Activated CD4-positive, alpha-beta T cell treated with anti-CD3 and anti-CD28 coated beads, Interleukin-2, amount 50 U/mL, for 4 hours (primary cell): ENCODE measurements at regions not wholly inside any gene's neighbourhood (a gene's known extent, or its start where the extent isn't known, plus 50 kb on each side); places are given as distances from the start of the nearest gene placed in this dataset.
"Not testable (repeated sequence)": the region's sequence is repeated elsewhere in the genome, so short reads cannot be mapped to it uniquely, and the experiment has no call there.

Experiments used
- DNase-seq, 2 experiments: peaks; one replicate each; pipeline ENCODE4 v3.0.0-alpha.2; 2020

DNA sequence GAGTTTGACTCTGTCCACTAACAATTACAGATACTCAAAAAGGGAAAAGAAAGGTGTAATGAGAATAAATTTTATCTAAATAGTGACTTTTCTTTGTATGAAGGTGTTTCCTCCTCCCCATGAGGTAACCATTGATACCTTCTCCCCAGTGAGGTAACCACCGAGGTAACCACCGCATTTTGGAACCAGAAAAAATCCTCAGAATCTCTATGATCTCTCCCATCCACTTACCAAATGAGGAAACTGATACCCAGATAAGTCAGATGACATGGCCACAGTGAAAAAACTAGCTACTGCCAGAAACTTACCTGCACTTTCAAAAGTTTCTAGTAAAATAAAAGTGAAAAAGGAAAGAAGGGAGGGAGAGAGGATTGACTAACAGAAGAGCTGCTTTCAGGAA, 124.0 kb upstream of the FNDC3A start:
- no peak for DNase-seq

DNA sequence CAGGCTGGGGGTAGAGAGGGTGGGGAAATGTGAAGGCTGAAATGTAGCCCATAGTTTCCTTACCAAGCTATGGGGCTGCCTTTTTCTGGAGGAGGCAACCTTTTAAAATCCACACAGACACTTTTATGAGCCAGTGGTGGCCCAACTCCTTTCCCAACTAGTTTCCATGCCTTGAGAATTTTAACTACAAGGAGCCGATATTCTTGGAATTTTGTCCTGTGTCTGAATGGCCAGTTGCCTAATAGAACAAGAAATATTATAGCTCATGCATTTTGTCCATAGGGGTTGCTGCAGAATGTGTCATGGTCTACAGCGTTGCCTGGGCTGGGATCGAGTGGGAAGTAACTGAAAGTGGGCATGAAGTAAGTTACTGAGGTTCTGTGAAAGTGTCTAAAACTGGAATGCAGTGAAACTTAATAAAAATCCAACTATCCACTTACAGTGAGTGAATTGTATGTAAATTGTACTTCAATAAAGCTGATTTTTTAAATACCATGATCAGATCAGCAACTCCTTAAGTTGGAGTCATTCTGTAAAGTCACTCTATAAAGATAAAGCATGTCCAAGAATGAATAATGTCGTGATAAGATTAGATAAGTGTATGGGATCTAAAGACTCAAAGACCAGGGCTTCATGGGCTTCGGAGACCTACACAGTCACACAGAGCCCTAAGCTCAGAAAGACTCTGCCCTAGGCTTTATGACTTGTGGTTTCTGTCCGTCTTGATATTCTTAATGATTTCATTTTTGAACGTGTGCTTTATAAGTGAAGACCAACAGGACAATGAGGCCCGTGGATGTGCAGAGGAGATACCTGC, 122.6 kb upstream of the FNDC3A start:
- no peak for DNase-seq

DNA sequence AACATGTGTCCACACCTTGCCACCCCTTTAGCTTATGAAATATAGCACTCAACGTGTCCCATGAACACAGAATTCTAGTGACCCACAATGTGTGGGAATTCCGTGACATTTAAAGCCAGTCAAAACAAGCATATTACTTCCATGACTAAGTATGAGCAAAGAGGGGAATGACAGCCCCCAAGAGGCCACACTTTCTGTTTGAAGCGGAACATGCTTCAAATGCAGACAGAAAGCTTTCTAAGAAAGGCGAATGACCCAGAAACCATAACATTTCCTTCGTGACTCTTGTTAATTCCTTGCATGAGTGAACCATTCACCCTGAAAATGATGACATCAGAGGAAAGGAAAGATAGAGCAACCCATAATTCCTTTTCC, 122.0 kb upstream of the FNDC3A start:
- no peak for DNase-seq

DNA sequence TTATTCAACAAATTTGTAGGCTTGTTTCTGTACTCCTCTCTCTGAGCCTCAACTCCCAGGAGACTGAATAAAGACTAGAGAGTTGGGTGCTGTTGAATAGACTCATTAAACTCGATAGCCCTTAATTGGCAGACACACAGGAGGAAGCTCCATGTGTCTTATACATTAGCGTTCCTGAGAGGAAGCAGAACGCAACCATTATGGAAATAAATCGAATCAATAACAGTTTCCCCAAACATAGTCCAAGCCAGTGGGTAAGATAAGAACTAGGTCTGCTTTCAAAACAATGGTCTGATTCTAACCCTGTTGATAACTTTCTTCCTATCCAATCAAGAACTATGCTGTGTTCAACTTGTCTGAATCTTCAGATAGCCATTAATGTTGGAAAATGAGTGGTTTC, 118.1 kb upstream of the FNDC3A start:
- DNase-seq, result no peak

DNA sequence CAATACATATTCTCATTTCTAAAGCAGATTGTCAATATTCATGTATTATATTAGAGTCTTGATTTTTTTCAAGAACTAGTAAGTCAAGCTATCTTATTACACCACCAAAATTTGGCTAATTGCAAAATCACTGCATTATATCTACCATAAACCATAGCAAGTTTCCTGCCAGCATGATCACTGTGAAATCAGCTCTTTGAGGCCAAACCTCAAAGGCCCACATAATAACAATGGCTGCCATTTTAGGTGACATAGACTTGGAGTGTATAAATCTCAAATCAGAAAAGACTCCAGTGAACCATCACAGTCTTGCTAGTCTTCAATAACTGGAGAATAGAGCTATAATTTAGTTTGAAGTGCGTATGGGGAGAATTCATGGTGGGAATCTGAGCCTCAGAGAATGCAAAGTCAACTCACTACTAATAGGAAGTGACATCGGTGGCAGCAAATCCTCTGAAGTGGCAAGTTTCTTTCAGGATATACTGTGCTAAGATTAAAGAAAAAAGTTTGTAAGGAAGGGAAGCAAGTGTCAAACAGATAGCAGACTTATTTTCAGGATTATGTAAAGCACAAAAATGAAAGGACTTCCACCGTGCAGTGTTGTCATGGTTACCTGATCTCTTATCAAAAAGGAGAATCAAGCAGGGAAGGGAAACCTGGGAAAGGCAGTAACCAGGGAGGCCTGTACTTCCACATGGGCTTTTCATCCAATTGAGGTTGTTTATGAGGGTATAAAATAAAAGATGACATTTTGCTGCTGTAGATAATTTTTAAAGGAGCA, 117.4 kb upstream of the FNDC3A start:
- no peak for DNase-seq

DNA sequence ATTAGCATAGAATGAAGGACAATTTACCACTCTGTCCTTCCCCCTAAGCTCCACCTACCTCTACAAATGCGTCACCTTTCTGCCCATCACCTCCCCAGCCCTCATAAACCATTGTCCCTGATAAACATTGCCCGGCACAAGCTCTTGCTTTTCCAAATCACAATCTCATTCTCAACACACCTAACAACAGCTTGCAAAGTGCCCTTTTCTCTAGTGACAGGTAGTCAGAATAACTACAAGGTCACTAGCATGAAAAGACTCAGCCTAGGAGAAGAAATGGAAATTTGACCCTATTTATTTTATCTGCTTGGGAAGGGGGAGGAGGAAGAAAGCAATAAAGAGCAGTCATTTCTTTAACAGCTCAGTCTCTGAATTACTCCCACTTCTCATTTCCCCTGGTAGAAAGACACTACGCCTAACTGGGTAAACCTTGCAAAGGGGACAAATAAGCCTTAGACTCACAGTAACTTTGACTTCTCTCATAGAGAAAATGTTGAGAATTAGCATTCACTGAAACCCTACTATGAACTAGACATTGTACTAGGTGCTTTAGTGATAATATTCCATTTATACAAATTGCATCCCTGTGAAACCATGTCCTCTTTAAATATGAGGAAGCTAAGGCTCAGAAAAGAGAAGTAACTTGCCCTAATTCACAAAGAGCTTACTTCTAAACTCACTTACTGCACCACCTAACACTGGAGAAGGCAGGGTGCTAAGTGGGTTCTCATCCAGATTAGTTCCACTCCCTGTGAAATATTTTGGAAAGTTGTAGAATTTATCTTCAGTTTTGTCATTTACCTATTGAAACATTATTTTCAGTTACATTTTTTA, 116.2 kb upstream of the FNDC3A start:
- no peak for DNase-seq

DNA sequence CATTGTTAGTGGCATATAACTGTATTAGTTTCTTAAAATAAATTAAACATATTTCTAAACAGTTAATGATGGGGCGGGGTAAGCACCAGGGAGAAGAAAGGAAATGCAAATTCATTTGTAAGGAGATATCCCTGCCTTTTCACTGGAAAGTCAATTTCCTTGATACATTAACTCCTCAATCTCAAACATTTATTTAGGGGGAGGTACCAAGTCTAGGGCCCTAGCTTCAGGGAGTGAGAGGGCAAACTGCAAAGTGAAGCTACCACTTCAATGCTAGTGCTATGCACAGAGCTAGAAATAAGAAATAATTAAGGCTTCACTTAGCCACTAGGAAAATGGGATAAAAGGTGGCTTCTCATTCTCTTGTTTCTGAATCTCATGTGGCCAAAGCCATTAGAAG, 115.3 kb upstream of the FNDC3A start:
- no peak for DNase-seq

DNA sequence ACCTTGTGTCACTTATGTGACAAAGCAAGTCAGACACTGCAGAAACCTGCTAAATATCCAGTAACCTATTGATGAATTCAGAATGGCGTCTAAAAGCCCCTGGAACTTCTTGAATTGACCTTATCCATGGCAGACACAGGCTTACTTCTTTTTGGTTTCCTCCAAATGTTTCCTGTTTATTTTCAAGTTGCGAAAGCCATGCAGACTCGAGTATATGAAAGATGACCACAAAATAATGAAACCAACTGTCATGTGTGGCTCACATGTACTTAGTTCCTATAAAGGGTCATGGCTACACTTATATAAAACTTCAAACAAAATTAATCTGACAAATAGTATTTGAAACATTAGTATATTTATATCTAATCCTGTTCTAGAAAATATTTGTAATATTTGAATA, 113.1 kb upstream of the FNDC3A start:
- DNase-seq, result no peak

DNA sequence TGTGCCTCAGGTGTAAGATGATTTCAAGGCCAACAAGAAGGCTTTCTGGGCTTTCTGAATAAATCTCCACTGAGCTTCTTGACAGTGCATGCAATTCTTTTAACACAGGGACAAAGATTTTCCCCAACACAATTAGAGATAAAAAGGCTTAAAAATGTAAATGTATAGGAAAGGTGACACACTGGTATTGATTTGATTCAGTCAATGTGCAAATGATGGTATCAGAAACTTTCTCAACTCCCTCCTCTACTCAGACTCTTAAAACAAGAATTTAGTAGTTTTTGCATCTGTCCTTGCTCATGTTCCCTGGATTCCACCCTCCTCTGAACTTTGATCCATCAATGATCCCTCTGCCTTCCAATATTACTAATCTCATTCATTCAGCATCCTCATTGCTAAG, 111.6 kb upstream of the FNDC3A start:
- DNase-seq, result no peak

DNA sequence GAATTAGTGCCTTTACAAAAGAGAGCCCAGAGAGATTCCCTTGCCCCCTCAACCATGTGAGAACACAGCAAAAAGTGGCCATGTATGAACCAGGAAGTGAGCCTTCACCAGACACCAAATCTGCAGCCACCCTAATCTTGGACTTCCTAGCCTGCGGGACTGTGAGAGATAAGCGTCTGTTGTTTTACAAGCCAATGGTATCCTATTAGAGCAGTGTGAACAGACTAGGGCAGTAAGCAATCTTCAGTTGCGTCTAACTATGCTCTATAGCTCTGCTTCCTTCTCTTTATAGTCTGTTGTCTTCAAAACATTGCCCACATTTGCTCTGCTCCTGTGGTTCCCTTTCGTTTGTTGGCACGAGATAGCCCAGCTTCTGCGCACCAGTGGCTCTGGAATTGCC, 109.5 kb upstream of the FNDC3A start:
- DNase-seq, result no peak

DNA sequence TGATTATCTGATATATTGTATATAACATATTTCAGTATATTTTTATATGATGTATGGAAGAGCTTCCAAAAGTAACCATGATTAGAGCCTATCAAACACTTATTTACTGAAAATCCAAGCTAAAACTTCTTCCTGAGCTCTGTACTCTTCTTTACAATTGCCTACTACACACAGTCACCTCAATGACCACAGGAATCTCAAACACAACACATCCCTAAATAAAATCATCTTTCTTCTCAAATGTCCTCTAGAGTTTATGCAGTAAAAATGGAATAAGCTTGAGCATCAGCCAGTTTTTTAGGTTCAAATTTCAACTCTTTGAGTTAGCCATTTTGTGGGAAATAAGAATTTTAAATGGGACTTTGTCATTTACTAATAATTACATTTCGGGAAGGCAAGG, 102.6 kb upstream of the FNDC3A start:
- DNase-seq, result no peak

DNA sequence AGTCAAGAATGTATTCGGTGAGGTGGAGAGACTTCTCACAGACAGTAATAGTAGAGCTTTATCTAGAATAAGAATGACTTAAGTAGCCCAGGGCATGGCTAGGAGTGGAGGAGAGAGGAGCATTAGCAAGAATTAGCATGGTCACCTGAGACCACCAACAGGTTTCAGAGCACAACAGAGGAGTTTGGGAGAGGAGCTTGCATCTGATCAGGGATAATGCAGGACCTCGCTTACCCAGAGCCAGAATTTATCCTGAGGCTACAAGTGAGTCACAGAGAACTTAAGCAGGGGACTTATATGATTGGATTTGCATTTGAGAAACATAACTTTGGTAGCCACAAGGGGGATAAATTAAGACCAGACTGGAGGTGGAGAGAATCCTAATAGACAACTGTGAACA, 102.1 kb upstream of the FNDC3A start:
- no peak for DNase-seq

DNA sequence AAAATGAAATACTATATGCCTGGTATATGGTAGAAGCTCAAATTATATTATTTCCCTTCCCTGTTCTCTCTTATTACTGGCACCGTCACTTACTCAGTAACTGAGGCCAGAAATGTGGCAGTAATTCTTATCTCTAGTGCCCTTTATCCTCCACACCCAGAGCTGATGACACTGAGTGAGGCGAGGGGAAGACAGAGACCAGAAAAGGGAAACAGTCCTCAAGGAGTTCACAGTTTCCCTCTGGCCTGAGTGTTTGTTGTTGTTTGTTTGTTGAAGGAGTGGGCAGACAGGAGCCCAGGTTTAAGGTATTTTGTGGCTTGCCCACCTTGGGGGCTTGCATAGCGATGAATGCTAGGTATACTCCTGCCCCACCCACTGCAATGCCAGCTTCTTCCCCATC, 101.5 kb upstream of the FNDC3A start:
- no peak for DNase-seq

DNA sequence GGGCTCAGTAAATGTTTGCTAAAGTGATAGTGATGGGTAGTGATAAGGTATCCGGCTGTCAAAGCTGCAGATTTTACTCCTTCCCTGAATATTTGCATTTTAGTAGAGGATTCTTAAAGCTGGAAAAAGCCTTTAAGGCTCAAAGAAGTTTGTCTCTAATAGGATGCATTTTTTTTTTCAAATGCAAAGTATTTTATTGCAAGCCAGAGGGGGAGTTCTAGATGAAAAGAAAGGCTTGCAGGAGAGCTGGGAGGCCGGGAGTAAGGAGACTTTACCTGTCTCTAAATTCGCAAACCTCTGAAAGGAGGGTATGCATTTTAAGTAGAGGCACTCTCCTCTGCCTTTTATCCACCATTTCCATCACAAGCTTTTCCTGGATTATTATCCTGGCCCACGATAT, 100.7 kb upstream of the FNDC3A start:
- DNase-seq, result no peak

DNA sequence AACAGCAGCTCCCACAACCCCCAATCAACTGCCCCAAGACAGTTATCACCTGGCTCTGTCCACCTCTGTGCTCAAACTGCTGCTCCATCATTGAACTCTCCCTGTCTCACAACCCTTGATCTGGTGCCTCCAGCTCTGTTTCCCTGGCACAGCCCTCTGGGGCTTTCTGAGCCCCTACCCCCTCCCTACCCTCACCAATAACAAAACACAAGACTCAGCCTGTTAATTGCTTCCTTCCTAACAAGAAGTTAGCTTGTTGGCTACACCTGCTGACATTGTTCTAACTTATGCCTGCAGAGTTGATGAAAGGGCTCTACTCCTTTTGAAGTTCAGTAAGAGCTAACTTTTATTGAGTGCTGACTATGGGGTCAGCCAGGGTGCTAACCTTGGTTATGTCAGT, 99.4 kb upstream of the FNDC3A start:
- DNase-seq, result no peak

DNA sequence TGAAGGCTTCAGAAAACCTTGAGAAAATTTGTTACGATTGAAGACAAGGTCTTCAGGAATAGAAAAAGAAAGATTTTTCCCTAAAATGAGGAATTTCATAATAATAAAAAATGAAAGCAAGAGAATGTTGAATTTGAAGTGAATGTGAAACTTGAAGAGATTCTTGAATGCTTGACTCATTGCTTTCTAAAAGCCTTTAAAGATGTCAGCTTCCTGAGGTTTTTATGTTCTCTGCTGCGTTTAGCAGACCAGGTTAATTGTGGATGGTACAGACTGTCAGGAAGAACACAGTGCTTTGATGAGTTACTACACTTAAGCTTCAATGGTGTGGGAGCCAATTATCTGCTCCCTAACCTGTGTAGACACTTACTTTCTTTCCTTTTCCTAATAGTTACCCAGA, 96.3 kb upstream of the FNDC3A start:
- no peak for DNase-seq

DNA sequence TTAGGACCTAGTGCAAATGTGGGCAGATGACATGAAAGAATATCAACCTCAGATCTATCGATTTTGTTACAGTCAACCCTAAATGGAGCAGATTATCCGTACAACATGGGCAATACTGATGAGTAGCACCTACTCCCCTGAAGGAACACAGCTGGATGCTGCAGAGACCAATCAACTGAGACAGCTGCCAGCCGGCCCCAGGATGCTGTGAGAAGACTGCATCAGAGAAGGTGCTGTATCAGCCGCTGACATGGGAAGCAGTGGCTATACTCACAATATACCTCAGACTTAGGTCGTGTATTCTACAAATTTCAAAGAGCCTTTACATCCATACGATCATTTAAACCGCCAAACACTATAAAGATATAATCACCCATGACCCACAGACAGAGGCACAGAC, 95.9 kb upstream of the FNDC3A start:
- no peak for DNase-seq

DNA sequence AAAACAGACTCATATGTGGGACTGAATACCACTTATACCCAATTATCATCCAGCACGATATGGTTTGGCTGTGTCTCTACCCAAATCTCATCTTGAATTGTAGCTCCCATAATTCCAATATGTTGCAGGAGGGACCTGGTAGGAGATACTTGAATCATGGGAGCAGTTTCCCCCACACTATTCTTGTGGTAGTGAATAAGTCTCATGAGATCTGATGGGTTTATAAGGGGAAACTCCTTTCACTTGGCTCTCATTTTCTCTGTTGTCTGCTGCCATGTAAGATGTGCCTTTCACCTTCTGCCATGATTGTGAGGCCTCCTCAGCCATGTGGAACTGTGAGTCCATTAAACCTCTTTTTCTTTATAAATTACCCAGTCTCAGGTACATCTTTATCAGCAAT, 91.9 kb upstream of the FNDC3A start:
- DNase-seq, result not testable (repeated sequence)

DNA sequence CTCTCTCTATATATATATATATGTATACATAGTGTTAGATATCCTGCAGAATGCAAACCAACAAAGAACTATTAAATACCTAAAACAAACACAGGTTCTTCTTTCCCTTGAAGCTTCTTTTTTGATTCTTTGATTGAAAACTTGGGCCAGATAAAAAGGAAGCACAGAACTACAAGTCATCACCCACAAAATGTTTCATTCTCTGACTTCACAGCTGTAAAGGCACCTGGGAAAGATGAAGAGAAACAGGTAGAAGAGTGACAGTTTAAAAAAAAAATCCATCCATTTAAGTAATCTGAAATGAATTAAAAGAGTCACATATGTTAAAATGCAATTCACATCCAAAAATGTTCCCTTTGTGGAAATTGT, 90.7 kb upstream of the FNDC3A start:
- DNase-seq, result no peak

DNA sequence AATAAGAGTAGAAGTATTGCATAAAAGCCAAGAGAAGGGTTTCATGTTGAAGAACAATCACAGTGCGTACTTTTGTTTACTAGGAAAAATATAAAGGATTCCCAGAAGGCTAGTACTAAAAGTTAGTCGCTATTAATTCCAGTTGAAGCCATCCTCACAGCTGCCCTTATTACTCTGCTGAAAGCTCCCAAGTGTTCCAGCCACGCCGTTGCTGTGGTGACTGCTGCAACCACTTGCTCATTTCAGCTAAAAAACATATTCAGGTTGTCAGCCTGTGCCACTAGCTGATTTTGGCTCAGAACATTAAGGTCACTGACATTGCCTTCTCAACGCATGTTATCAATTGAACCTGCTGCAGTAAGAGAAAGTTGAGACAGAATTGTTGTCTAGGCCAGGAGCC, 87.1 kb upstream of the FNDC3A start:
- DNase-seq, result no peak

DNA sequence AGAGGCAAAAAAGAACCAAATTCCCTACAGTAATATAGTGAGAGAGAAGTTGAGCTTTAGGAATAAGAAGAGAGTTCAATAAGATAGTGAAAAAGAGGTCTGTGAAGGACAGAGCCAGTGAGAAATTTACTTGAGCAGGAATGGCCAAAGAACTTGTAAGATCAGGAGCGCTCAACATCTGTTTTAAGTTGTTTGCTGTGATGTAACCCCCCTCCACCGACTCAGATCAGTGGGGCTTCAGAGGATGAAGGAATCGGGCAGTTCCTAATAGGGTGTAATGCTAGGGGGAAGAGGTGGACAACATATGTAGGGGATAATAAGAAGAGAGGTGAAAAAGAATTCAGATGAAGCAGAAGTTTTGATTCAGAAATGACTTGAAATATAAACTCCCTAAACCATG, 85.3 kb upstream of the FNDC3A start:
- no peak for DNase-seq

DNA sequence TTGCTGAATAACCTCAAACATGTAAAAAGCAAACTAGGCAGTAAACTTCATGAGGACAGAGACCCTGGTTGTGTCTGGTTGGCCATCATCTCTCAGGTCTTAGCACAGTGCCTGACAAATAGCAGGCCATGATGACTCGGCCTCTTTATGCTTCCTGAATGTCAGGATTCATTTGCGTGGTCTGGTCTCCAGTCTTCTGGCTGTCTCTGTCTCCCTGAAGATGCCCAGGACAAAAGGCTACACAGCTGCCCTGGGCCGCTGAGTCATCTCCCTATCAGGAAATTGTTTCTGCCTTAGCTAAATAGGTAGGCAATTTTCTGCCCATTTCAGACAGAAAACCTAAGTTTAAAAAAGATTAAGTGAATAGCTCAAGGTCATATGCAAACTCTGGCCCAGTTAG, 84.1 kb upstream of the FNDC3A start:
- no peak for DNase-seq

DNA sequence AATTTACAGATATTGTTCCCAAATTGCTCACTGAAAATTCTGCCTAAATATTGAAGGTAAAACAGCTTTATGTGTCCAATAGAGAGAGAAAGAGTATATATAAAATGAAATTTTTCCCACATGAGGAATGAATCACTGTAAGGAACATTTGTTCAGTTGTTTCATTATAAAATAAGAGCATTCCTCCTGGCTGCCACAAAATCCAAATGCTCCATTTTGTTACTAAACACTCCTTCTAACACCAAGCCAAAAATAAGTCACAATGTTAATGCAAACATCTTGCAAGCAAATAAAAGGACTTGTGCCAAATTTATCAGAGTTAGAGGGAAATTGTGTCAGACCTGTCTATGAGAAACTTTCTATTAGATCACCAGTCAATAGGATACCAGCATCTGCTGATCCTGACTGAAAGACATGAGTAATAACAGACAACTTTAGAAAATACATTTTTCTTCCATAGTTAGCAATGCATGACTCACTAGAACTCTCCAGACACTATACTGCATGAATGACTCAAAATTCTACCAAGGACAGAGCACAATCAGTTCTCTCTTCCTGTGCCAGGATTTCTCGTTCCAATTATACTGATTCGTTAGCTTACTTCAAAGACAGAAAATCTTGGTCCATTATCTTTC, 83.5 kb upstream of the FNDC3A start:
- DNase-seq, result no peak
